ENCODE measurements at regions not wholly inside any gene's neighbourhood (a gene's known extent, or its start where the extent isn't known, plus 50 kb on each side); places are given as distances from the start of the nearest gene placed in this dataset.

DNA sequence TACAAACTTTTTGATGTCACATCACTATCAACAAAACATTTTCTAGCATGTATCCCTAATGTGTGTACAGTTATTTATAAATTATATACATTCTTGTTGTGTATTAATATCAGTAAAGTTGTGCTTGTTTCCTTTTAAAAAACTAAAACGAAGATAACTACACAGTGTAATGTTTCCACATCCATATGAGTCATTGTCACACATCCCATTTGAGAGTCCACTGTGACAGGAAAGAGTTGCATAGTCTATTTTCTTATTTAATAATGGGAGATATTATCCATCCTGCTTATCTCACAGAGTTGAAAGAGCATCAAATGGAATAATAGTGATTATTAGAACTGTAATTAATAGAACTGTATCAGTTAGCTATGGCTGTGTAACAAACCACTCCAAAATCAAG lies 434.0 kb upstream of the CLINT1 start:
- TF ChIP-seq, protein P1, sequence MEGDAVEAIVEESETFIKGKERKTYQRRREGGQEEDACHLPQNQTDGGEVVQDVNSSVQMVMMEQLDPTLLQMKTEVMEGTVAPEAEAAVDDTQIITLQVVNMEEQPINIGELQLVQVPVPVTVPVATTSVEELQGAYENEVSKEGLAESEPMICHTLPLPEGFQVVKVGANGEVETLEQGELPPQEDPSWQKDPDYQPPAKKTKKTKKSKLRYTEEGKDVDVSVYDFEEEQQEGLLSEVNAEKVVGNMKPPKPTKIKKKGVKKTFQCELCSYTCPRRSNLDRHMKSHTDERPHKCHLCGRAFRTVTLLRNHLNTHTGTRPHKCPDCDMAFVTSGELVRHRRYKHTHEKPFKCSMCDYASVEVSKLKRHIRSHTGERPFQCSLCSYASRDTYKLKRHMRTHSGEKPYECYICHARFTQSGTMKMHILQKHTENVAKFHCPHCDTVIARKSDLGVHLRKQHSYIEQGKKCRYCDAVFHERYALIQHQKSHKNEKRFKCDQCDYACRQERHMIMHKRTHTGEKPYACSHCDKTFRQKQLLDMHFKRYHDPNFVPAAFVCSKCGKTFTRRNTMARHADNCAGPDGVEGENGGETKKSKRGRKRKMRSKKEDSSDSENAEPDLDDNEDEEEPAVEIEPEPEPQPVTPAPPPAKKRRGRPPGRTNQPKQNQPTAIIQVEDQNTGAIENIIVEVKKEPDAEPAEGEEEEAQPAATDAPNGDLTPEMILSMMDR (IDR thresholded peaks at IDR 0.05; ENCODE audit: low read depth, low read length, missing control alignments), result no peak
- no peak overlapping the region for H3K4me3 ChIP-seq (ENCODE audit: low read depth, low read length)
- no peak for DNase-seq (ENCODE audit: low read depth)

DNA sequence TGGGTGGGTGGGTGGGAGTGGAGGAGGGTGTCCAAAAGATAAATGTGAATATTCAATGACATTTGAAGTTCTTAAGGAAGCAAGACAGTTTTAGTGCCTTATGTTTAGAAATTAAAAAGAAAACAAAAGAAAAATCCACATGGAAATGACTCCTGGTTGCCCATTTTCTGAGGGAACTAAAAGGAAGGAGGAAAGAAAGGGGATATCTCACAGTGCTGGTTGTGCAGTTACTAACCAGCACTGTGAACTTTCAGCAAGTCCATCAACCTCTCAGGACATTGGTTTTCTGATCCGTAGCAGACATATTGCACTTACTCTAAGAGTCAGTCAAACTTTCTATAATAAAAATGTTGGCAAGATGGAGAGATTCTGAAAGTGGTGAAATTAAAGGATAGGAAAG lies 431.0 kb upstream of the CLINT1 start:
- TF ChIP-seq, protein P1 (IDR thresholded peaks at IDR 0.05; ENCODE audit: low read depth, low read length, missing control alignments), result no peak
- no peak for DNase-seq (ENCODE audit: low read depth)
- H3K4me3 ChIP-seq (ENCODE audit: low read depth, low read length), result no peak overlapping the region

DNA sequence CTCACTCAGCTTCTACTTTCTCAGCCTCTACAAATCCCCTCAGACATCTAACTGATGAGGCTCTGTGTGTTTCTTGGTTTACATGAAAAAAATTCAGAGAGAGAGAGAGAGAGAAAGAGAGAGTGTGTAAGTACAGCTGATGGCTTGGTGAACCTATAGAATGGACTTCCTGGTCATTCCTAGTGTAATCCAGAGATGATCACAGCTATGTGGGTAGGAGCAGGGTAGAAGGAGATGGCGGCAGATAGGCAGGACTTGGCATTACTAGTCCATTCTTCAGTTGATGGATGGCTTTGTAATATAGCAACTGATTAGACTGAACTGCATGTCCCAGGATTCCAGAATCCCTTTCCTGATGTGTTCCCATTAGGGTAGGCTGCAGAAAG lies 429.3 kb upstream of the CLINT1 start:
- H3K4me3 ChIP-seq (ENCODE audit: low read depth, low read length), result no peak overlapping the region
- no peak for DNase-seq (ENCODE audit: low read depth)
- TF ChIP-seq, protein P1 (IDR thresholded peaks at IDR 0.05; ENCODE audit: low read depth, low read length, missing control alignments), result no peak

DNA sequence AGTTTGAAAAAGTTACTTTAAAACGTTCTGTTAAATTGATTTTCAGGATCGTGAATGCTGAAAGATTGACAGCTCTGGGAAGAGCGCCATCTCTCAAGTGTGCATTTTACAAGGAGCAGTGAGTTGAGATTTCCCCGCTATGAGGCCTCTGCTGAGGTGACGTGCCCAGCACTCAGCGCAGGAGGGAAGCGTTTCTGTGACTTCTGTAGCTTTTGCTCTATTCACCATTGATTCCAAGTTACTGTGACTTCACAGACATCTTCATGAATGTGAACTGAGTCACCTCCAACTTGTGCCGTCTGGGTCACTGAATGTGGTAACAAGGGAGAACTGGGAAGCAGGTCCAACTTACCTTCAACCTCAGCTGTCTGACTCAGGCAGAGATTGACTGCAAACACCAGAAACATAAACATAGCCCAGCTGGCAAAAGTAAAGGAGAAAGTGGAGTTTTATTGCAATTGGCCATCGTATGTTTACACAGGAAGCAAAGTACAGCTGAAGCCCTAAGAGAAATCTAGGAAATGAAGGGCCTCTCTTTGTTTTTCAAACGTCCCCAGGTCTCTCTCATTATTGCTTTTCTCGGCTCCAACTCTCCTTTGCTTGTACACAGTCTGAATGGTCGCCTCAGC lies 428.8 kb upstream of the CLINT1 start:
- no peak overlapping the region for H3K4me3 ChIP-seq (ENCODE audit: low read depth, low read length)
- DNase-seq (ENCODE audit: low read depth), result no peak
- TF ChIP-seq, protein P1 (IDR thresholded peaks at IDR 0.05; ENCODE audit: low read depth, low read length, missing control alignments), result no peak

DNA sequence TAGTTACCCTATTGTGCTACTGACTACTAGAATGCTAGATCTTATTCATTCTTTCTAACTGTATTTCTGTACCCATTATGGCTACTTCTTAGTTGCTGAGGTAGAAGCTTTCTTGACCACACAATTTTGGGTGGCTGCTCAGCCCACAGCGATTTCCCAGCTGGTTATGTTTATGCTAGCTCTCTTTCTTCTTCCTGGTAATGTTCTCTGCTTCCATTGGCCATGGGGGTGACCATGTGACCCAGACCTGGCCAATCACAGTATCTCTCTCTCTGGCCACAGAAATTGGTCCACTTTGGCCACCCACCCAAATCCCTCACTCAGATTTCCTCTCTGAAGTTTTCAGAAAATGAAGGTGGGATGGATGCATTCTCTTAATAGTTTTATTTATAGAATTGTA lies 427.9 kb upstream of the CLINT1 start:
- TF ChIP-seq, protein P1 (IDR thresholded peaks at IDR 0.05; ENCODE audit: low read depth, low read length, missing control alignments), result no peak
- DNase-seq (ENCODE audit: low read depth), result no peak
- no peak overlapping the region for H3K4me3 ChIP-seq (ENCODE audit: low read depth, low read length)

DNA sequence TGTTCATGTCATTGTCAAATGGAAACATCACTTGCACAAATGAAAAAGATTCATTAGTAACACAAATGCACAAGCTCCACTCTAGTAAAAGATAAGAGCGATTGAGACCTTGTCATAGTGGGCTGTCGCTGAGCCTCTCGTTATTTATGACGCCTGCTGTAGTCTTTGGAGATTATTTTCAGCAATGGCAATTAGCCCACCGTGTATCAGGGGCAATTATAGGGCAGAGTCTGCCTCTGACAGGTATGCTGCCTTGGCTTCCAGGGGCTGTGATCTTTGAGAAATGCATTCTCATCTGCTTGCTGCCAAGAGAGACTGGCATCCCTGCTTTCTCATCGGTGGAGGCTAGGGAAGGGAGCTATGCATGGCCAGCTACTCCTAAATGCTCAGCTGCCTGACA lies 426.8 kb upstream of the CLINT1 start:
- no peak for DNase-seq (ENCODE audit: low read depth)
- TF ChIP-seq, protein P1 (IDR thresholded peaks at IDR 0.05; ENCODE audit: low read depth, low read length, missing control alignments), result no peak
- no peak overlapping the region for H3K4me3 ChIP-seq (ENCODE audit: low read depth, low read length)

DNA sequence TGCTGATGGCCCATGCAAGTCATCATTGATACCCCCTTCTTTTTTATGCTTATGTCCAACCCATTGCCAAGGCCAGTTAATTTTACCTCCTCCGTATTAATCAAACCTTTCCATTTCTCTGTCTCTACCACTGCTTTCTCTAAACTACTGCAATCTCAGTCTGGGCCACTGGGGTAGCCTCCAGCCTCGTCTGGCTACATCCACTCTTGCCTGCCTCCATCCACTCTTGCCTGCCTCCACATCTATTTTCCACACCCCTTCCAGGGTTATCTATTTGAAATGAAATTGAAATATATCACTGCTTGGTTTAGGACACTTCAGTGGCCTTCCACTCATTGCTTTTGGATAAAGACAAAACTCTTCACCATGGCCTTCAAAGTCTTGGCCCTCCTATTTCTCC lies 425.3 kb upstream of the CLINT1 start:
- no peak overlapping the region for H3K4me3 ChIP-seq (ENCODE audit: low read depth, low read length)
- DNase-seq (ENCODE audit: low read depth), result no peak
- TF ChIP-seq, protein P1 (IDR thresholded peaks at IDR 0.05; ENCODE audit: low read depth, low read length, missing control alignments), result peak; percentile 4

Measured in GM12864 (cell line).